ENCODE measurements at regions not wholly inside any gene's neighbourhood (a gene's known extent, or its start where the extent isn't known, plus 50 kb on each side); places are given as distances from the start of the nearest gene placed in this dataset.

- TF ChIP-seq, protein P1, sequence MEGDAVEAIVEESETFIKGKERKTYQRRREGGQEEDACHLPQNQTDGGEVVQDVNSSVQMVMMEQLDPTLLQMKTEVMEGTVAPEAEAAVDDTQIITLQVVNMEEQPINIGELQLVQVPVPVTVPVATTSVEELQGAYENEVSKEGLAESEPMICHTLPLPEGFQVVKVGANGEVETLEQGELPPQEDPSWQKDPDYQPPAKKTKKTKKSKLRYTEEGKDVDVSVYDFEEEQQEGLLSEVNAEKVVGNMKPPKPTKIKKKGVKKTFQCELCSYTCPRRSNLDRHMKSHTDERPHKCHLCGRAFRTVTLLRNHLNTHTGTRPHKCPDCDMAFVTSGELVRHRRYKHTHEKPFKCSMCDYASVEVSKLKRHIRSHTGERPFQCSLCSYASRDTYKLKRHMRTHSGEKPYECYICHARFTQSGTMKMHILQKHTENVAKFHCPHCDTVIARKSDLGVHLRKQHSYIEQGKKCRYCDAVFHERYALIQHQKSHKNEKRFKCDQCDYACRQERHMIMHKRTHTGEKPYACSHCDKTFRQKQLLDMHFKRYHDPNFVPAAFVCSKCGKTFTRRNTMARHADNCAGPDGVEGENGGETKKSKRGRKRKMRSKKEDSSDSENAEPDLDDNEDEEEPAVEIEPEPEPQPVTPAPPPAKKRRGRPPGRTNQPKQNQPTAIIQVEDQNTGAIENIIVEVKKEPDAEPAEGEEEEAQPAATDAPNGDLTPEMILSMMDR (IDR thresholded peaks at IDR 0.05 in 8 of 11, conservative IDR thresholded peaks at IDR 0.05 in 3 of 11) = no peak
- no peak for TF ChIP-seq POLR2A (IDR thresholded peaks at IDR 0.05)
These were observed 207.1 kb upstream of the ZFHX3 start for GRCh38 chr16:73255031-73255430.

All from spleen (tissue), 7 donors.